GM12878 (cell line): ENCODE measurements at regions not wholly inside any gene's neighbourhood (a gene's known extent, or its start where the extent isn't known, plus 50 kb on each side); places are given as distances from the start of the nearest gene placed in this dataset.

Experiments
- ATAC-seq: fragments of 200-7000 bp; cut with Tn5 transposase; 3 replicates; pipeline ENCODE4 v1.9.1; 2020; ENCODE audit warnings: mild to moderate bottlenecking, moderate library complexity
- BruUV-seq: library from RNA; stranded (reverse); fragments of 400-500 nt; replicated peaks from 2 replicates; lab custom pipeline; 2021; lab: Mats Ljungman, UMichigan
- CTCF ChIA-PET: fragments of 300-600 bp; sonication (Branson Sonifier 250); formaldehyde crosslinking; extraction: SDS; loops from one replicate; lab custom pipeline; 2021; ENCODE audit warnings: inconsistent platforms; lab: Yijun Ruan, JAX
- POLR2A ChIA-PET: fragments of 350-600 bp; formaldehyde crosslinking; extraction: SDS; loops from one replicate; lab custom pipeline; 2021; ENCODE audit warnings: inconsistent platforms; lab: Charles Lee
- RAD21 ChIA-PET: fragments of 300-600 bp; sonication (Branson Sonifier 250); formaldehyde crosslinking; loops from one replicate; lab custom pipeline; 2023; ENCODE audit warnings: antibody characterized with exemption; ENCODE audit not compliant: unreplicated experiment; lab: Charles Lee
- SMC1A ChIA-PET: fragments of 300-600 bp; sonication (Branson Sonifier 250); formaldehyde crosslinking; loops from one replicate; lab custom pipeline; 2023; ENCODE audit not compliant: unreplicated experiment, uncharacterized antibody; lab: Charles Lee
- DNase-seq: peaks from one replicate; pipeline ENCODE4 v3.0.0-alpha.2; 2011; ENCODE audit warnings: low read depth, low spot score
- FAIRE-seq: peaks from 3 replicates; lab custom pipeline; 2011; peaks lifted over from hg19 to GRCh38; lab: Jason Lieb, UNC
- H2AFZ ChIP-seq: 2 replicates; pipeline ENCODE4 v1.6.0; 2011; ENCODE audit warnings: low read depth, low read length, control low read depth; ENCODE audit not compliant: control insufficient read depth
- H3K27ac ChIP-seq: 2 replicates; pipeline ENCODE4 v1.5.1; 2011; ENCODE audit warnings: control low read depth; ENCODE audit not compliant: control insufficient read depth, insufficient read depth
- H3K27me3 ChIP-seq, 2 experiments: replicated peaks in 1 of 2; 2 replicates each; pipeline versions ENCODE4 v1.6.0 to v1.6.1; 2011; ENCODE audit warnings: low read length in 1 of 2; ENCODE audit not compliant: control insufficient read depth in 2 of 2, insufficient read depth in 2 of 2
- H3K36me3 ChIP-seq, 2 experiments: 2 replicates each; pipeline ENCODE4 v1.5.1; 2011; ENCODE audit warnings: low read length in 1 of 2; ENCODE audit not compliant: control insufficient read depth in 2 of 2, insufficient read depth in 2 of 2
- H3K4me1 ChIP-seq: 2 replicates; pipeline ENCODE4 v1.6.1; 2011; ENCODE audit warnings: mild to moderate bottlenecking, low read length, moderate library complexity, mixed read lengths; ENCODE audit not compliant: control insufficient read depth, insufficient read depth
- H3K4me2 ChIP-seq: 2 replicates; pipeline ENCODE4 v1.6.0; 2011; ENCODE audit warnings: control low read depth; ENCODE audit not compliant: control insufficient read depth, insufficient read depth
- H3K4me3 ChIP-seq: fragments of 200-600 bp; sonication (generic); 2 replicates; pipeline ENCODE4 v1.5.1; 2016
- H3K79me2 ChIP-seq: 2 replicates; pipeline ENCODE4 v1.6.0; 2011; ENCODE audit warnings: low read length; ENCODE audit not compliant: control insufficient read depth, insufficient read depth
- H3K9ac ChIP-seq: 2 replicates; pipeline ENCODE4 v1.8.0; 2011; ENCODE audit warnings: low read length, control low read depth, mixed read lengths; ENCODE audit not compliant: control insufficient read depth, insufficient read depth
- H3K9me3 ChIP-seq: replicated peaks from 3 replicates; pipeline ENCODE4 v1.5.1; 2011; ENCODE audit warnings: mild to moderate bottlenecking, low read length; ENCODE audit not compliant: control insufficient read depth, insufficient read depth
- H4K20me1 ChIP-seq: 2 replicates; pipeline ENCODE4 v1.6.0; 2011; ENCODE audit not compliant: control insufficient read depth, insufficient read depth
- ASH2L ChIP-seq: fragments of 300-600, 200-600 bp; sonication (generic); IDR thresholded peaks from 2 replicates; pipeline ENCODE4 v1.6.1; 2017; ENCODE audit warnings: low read depth, mild to moderate bottlenecking, borderline replicate concordance
- CREB1 ChIP-seq: IDR thresholded peaks from 2 replicates; pipeline ENCODE4 v1.6.1; 2012; ENCODE audit warnings: low read depth, mild to moderate bottlenecking, inconsistent platforms
- EED ChIP-seq: sonication (generic); IDR thresholded peaks from 2 replicates; pipeline ENCODE4 v1.6.1; 2016; ENCODE audit warnings: antibody characterized with exemption, low read depth
- GATAD2B ChIP-seq: fragments of 450-650 bp; conservative IDR thresholded peaks from 2 replicates; pipeline ENCODE4 v1.6.1; 2017; ENCODE audit warnings: low read depth, mild to moderate bottlenecking, moderate library complexity
- HDGF ChIP-seq: fragments of 450-650 bp; IDR thresholded peaks from 2 replicates; pipeline ENCODE4 v1.6.1; 2016; ENCODE audit warnings: antibody characterized with exemption
- JUND ChIP-seq: IDR thresholded peaks from 2 replicates; pipeline ENCODE4 v1.6.1; 2012; ENCODE audit warnings: low read depth, mild to moderate bottlenecking, low read length, improper control_type of control experiment, moderate library complexity
- NFIC ChIP-seq: IDR thresholded peaks from 2 replicates; pipeline ENCODE4 v1.6.1; 2012; ENCODE audit warnings: low read depth, mild to moderate bottlenecking, inconsistent platforms, low read length, moderate library complexity
- NFXL1 ChIP-seq: fragments of 450-650 bp; IDR thresholded peaks from 2 replicates; pipeline ENCODE4 v1.6.1; 2017; ENCODE audit warnings: antibody characterized with exemption, mild to moderate bottlenecking, borderline replicate concordance
- POLR2AphosphoS5 ChIP-seq: IDR thresholded peaks from 2 replicates; pipeline ENCODE4 v1.6.1; 2011; ENCODE audit warnings: mild to moderate bottlenecking, low read length, inconsistent platforms
- RUNX3 ChIP-seq: IDR thresholded peaks from 2 replicates; pipeline ENCODE4 v1.6.1; 2012; ENCODE audit warnings: low read length, inconsistent platforms
- SMARCA5 ChIP-seq: fragments of 450-650 bp; IDR thresholded peaks from 2 replicates; pipeline ENCODE4 v1.6.1; 2017; ENCODE audit warnings: mild to moderate bottlenecking
- SREBF2 ChIP-seq: IDR thresholded peaks from 2 replicates; pipeline ENCODE4 v1.6.1; 2012; ENCODE audit warnings: mild to moderate bottlenecking, low read length
- WRNIP1 ChIP-seq: IDR thresholded peaks from 2 replicates; pipeline ENCODE4 v1.6.1; 2011; ENCODE audit warnings: low read depth, low read length, improper control_type of control experiment, borderline replicate concordance
- WGBS: methylation state at CpG from one replicate; pipeline ENCODE4 v1.1.6; 2016; ENCODE audit warnings: low lambda C conversion rate; ENCODE audit not compliant: insufficient replicate concordance, insufficient coverage; ENCODE audit errors: missing lambda C conversion rate; 5-methylcytosine and 5-hydroxymethylcytosine counted together
- in situ Hi-C: fragments of 300-500 bp; cut with MboI; formaldehyde crosslinking; loops from 9 replicates; pipeline ENCODE4 v1.14.3; 2018; ENCODE audit warnings: mixed read lengths
- intact Hi-C: fragments of 100-400 bp; cut with micrococcal nuclease; formaldehyde crosslinking; loops from one replicate; pipeline ENCODE4 v1.14.2; 2022; ENCODE audit not compliant: unreplicated experiment
- TF ChIP-seq, protein P1 (sequence below): fragments of 150-350 bp; IDR thresholded peaks from 2 replicates; pipeline ENCODE4 v1.6.1; 2016; ENCODE audit warnings: low read depth, low read length
- TF ChIP-seq, protein P2 (sequence below): IDR thresholded peaks from 2 replicates; pipeline ENCODE4 v1.6.1; 2012; ENCODE audit warnings: low read length, inconsistent platforms
- TF ChIP-seq, protein P3 (sequence below): fragments of 450-650 bp; IDR thresholded peaks from 2 replicates; pipeline ENCODE4 v1.6.1; 2016; ENCODE audit warnings: mild to moderate bottlenecking, moderate library complexity, borderline replicate concordance
- TF ChIP-seq, protein P4 (sequence below): IDR thresholded peaks from 2 replicates; pipeline ENCODE4 v1.6.1; 2012; ENCODE audit warnings: low read depth, low read length, improper control_type of control experiment

DNA sequence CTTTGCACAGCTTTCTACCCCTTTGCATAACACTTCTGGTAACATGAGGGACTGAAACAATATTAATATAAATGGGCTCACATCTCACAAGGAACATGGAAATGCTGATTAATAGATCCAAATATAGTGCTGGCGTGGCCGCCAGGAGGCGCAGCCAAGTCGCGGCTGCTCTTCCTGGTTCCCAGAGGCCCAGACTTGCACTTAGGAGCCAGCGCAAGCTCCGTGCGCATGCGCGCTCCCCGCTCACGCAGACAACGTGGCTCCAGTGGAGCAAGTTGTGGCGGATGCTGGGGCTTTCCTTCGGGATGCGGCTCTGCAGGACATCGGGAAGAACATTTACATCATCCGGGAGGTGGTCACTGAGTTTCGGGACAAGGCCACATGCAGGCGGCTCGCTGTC, 318.3 kb upstream of the SLC7A11 start:
- FAIRE-seq (no peak), DNase-seq (no peak), ATAC-seq (no peak)
- POLR2A ChIA-PET = no interaction called here
- intact Hi-C loops (no loop called here), in situ Hi-C loops (no loop called here)
- Histone ChIP-seq H3K79me2 (no peaks in the 10 kb centered on the region), H3K4me1 (no peaks in the 10 kb centered on the region), H3K9ac (no peak overlapping the region), H4K20me1 (no peaks in the 10 kb centered on the region), H3K27ac (no peak overlapping the region), H3K36me3 (no peaks in the 10 kb centered on the region), H3K4me2 (no peak overlapping the region), H3K27me3 (no peaks in the 10 kb centered on the region), H2AFZ (no peak overlapping the region), H3K4me3 (no peak overlapping the region), H3K9me3 (no peaks in the 10 kb centered on the region; the same call in 2 of the 3 replicates)
- BruUV-seq = no TSS peak
- SMC1A ChIA-PET = interaction anchor here (2.0 kb wide), 1 partner anchor 120 kb away, joined by 6 read pairs; no protein-coding TSS in a partner anchor
- RAD21 ChIA-PET = no interaction called here
- WGBS = 78% methylated on average over 21 of the region's 21 CpGs
- CTCF ChIA-PET = interaction anchor here (1.5 kb wide), 1 partner anchor 311 kb away, joined by 4 read pairs; no protein-coding TSS in a partner anchor
- TF ChIP-seq CREB1 (no peak), SMARCA5 (no peak), RUNX3 (no peak), JUND (no peak), EED (no peak), NFIC (no peak), SREBF2 (no peak), NFXL1 (no peak), GATAD2B (no peak), POLR2AphosphoS5 (no peak), ASH2L (no peak), HDGF (no peak), WRNIP1 (no peak)
- TF ChIP-seq, protein P1, sequence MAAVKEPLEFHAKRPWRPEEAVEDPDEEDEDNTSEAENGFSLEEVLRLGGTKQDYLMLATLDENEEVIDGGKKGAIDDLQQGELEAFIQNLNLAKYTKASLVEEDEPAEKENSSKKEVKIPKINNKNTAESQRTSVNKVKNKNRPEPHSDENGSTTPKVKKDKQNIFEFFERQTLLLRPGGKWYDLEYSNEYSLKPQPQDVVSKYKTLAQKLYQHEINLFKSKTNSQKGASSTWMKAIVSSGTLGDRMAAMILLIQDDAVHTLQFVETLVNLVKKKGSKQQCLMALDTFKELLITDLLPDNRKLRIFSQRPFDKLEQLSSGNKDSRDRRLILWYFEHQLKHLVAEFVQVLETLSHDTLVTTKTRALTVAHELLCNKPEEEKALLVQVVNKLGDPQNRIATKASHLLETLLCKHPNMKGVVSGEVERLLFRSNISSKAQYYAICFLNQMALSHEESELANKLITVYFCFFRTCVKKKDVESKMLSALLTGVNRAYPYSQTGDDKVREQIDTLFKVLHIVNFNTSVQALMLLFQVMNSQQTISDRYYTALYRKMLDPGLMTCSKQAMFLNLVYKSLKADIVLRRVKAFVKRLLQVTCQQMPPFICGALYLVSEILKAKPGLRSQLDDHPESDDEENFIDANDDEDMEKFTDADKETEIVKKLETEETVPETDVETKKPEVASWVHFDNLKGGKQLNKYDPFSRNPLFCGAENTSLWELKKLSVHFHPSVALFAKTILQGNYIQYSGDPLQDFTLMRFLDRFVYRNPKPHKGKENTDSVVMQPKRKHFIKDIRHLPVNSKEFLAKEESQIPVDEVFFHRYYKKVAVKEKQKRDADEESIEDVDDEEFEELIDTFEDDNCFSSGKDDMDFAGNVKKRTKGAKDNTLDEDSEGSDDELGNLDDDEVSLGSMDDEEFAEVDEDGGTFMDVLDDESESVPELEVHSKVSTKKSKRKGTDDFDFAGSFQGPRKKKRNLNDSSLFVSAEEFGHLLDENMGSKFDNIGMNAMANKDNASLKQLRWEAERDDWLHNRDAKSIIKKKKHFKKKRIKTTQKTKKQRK = no peak
- TF ChIP-seq, protein P2, sequence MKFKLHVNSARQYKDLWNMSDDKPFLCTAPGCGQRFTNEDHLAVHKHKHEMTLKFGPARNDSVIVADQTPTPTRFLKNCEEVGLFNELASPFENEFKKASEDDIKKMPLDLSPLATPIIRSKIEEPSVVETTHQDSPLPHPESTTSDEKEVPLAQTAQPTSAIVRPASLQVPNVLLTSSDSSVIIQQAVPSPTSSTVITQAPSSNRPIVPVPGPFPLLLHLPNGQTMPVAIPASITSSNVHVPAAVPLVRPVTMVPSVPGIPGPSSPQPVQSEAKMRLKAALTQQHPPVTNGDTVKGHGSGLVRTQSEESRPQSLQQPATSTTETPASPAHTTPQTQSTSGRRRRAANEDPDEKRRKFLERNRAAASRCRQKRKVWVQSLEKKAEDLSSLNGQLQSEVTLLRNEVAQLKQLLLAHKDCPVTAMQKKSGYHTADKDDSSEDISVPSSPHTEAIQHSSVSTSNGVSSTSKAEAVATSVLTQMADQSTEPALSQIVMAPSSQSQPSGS = no peak
- TF ChIP-seq, protein P3, sequence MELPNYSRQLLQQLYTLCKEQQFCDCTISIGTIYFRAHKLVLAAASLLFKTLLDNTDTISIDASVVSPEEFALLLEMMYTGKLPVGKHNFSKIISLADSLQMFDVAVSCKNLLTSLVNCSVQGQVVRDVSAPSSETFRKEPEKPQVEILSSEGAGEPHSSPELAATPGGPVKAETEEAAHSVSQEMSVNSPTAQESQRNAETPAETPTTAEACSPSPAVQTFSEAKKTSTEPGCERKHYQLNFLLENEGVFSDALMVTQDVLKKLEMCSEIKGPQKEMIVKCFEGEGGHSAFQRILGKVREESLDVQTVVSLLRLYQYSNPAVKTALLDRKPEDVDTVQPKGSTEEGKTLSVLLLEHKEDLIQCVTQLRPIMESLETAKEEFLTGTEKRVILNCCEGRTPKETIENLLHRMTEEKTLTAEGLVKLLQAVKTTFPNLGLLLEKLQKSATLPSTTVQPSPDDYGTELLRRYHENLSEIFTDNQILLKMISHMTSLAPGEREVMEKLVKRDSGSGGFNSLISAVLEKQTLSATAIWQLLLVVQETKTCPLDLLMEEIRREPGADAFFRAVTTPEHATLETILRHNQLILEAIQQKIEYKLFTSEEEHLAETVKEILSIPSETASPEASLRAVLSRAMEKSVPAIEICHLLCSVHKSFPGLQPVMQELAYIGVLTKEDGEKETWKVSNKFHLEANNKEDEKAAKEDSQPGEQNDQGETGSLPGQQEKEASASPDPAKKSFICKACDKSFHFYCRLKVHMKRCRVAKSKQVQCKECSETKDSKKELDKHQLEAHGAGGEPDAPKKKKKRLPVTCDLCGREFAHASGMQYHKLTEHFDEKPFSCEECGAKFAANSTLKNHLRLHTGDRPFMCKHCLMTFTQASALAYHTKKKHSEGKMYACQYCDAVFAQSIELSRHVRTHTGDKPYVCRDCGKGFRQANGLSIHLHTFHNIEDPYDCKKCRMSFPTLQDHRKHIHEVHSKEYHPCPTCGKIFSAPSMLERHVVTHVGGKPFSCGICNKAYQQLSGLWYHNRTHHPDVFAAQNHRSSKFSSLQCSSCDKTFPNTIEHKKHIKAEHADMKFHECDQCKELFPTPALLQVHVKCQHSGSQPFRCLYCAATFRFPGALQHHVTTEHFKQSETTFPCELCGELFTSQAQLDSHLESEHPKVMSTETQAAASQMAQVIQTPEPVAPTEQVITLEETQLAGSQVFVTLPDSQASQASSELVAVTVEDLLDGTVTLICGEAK = no peak
- TF ChIP-seq, protein P4, sequence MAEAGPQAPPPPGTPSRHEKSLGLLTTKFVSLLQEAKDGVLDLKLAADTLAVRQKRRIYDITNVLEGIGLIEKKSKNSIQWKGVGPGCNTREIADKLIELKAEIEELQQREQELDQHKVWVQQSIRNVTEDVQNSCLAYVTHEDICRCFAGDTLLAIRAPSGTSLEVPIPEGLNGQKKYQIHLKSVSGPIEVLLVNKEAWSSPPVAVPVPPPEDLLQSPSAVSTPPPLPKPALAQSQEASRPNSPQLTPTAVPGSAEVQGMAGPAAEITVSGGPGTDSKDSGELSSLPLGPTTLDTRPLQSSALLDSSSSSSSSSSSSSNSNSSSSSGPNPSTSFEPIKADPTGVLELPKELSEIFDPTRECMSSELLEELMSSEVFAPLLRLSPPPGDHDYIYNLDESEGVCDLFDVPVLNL = no peak
